Gastroesophageal sphincter (tissue), 3 donors: ENCODE measurements at regions not wholly inside any gene's neighbourhood (a gene's known extent, or its start where the extent isn't known, plus 50 kb on each side); places are given as distances from the start of the nearest gene placed in this dataset.

ENCODE experiments used
- CTCF ChIP-seq, 4 experiments: fragments of 200-600 bp in 2 of 4; fragments of 450-650 bp in 2 of 4; sonication (generic) in 1 of 4; IDR thresholded peaks; one replicate each; pipeline ENCODE4 v1.5.1; 2017 to 2019; ENCODE audit warnings: antibody characterized with exemption in 4 of 4, mild to moderate bottlenecking in 2 of 4, moderate library complexity in 2 of 4
- EP300 ChIP-seq: sonication (generic); formaldehyde crosslinking; IDR thresholded peaks from one replicate; pipeline ENCODE4 v1.6.1; 2017; ENCODE audit warnings: antibody characterized with exemption, mild to moderate bottlenecking
- POLR2A ChIP-seq, 2 donors: fragments of 450-650 bp; IDR thresholded peaks; one replicate each; pipeline ENCODE4 v1.6.1; 2017; ENCODE audit warnings: antibody characterized with exemption in 2 of 2, mild to moderate bottlenecking in 2 of 2, moderate library complexity in 1 of 2
- POLR2AphosphoS5 ChIP-seq: sonication (generic); formaldehyde crosslinking; IDR thresholded peaks from one replicate; pipeline ENCODE4 v1.6.1; 2017; ENCODE audit warnings: antibody characterized with exemption

DNA sequence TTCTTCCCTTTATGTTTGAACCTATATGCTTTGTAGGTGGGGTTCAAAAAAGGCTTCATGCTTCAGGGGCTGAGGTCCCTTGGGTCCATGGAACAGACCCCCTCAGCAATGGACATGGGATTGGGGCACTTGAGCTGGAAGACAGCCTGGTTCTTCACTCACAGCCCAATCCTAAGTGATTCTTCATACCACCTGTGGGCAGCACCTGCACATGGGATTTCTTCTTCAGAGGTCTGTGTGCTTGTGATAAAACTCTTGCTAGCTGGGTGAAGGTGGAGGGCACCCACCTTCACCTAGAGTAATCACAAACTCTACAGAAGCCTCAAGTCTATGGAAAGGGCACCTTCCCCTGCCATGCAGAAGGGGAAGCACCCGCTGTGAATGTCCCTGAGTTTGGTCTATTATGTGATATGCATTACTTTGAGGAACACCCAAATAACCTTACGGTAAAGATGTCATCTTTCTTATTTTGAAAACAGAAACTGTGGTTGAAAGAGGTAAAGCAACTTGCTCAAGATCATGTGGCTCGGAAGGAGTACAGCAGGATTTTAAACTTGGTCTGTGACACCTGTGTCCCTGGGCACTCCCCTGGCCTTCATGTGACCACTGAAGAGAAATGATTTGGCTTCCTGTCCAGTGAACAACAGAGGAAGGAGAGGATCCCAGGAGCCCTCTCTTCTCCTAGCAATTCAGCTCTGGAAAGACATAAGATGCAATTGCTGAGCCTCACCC, 469.5 kb upstream of the ZMIZ1 start:
- no peak for TF ChIP-seq POLR2AphosphoS5
- no peak for TF ChIP-seq EP300
- TF ChIP-seq CTCF (IDR thresholded peaks at IDR 0.05), result no peak
- no peak for TF ChIP-seq POLR2A (IDR thresholded peaks at IDR 0.05)
